ENCODE measurements at regions not wholly inside any gene's neighbourhood (a gene's known extent, or its start where the extent isn't known, plus 50 kb on each side); places are given as distances from the start of the nearest gene placed in this dataset.
A peak's percentile ranks its signal among the peaks of the same experiment; 100 is the strongest.

- Mint-ChIP-seq H3K27me3 (ENCODE audit: low read depth) (no peaks in the 10 kb centered on the region), H3K4me3 (no peak overlapping the region), H3K4me1 (peaks cover 5 to 6% of the 10 kb centered on the region in 2 experiments), H3K9me3 (peaks cover 0 to 3% of the 10 kb centered on the region in 2 experiments; a peak in 1 of 5 replicates), H3K36me3 (ENCODE audit: insufficient read depth in 1 of 3, low read depth in 3 of 3) (peaks cover 0 to 5% (median under 1%) of the 10 kb centered on the region in 3 experiments; a peak in 1 of 7 replicates), H3K27ac (no peak overlapping the region)
- TF ChIP-seq, protein P1, sequence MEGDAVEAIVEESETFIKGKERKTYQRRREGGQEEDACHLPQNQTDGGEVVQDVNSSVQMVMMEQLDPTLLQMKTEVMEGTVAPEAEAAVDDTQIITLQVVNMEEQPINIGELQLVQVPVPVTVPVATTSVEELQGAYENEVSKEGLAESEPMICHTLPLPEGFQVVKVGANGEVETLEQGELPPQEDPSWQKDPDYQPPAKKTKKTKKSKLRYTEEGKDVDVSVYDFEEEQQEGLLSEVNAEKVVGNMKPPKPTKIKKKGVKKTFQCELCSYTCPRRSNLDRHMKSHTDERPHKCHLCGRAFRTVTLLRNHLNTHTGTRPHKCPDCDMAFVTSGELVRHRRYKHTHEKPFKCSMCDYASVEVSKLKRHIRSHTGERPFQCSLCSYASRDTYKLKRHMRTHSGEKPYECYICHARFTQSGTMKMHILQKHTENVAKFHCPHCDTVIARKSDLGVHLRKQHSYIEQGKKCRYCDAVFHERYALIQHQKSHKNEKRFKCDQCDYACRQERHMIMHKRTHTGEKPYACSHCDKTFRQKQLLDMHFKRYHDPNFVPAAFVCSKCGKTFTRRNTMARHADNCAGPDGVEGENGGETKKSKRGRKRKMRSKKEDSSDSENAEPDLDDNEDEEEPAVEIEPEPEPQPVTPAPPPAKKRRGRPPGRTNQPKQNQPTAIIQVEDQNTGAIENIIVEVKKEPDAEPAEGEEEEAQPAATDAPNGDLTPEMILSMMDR (conservative IDR thresholded peaks at IDR 0.05) = peak; percentile 43; the same call in 2 of the 3 replicates
- no peak overlapping the region for H3T11ph ChIP-seq (ENCODE audit: low read length)
- H4K5ac ChIP-seq (ENCODE audit: insufficient read length, low read depth, low read length) = no peak overlapping the region
- H4K20me1 ChIP-seq (ENCODE audit: control insufficient read depth, insufficient read depth, insufficient read length) = no peaks in the 10 kb centered on the region
- H2BK120ac ChIP-seq (ENCODE audit: low read depth, low read length, poor library complexity, severe bottlenecking) = no peak overlapping the region
- H3K79me2 ChIP-seq (ENCODE audit: insufficient read depth, low read length) = no peaks in the 10 kb centered on the region
- H3K9ac ChIP-seq (ENCODE audit: extremely low read depth, insufficient read length, low read length) = no peak overlapping the region
- H3K27me3 ChIP-seq (ENCODE audit: insufficient read depth, low read length) = no peaks in the 10 kb centered on the region
- H4K8ac ChIP-seq (replicated peaks; ENCODE audit: insufficient read length, low read depth, low read length) = no peak overlapping the region
- no peak overlapping the region for H4K91ac ChIP-seq (ENCODE audit: insufficient read length, low read depth, low read length)
- no peaks in the 10 kb centered on the region for H3K23me2 ChIP-seq (ENCODE audit: insufficient read length, low read depth, low read length, poor library complexity, severe bottlenecking)
- H3K4ac ChIP-seq (ENCODE audit: low read depth, low read length) = no peak overlapping the region
- H3K27ac ChIP-seq (ENCODE audit: insufficient read length, low read depth, low read length) = no peak overlapping the region
- no peak overlapping the region for H2BK20ac ChIP-seq (ENCODE audit: low read depth, low read length, poor library complexity, severe bottlenecking)
- no peak overlapping the region for H2AFZ ChIP-seq (ENCODE audit: low read length)
- WGBS (ENCODE audit: extremely low coverage, insufficient read length, low lambda C conversion rate) = 100% methylated on average over 1 of the region's 4 CpGs
- H2BK15ac ChIP-seq (ENCODE audit: low read depth, low read length) = no peak overlapping the region
- no peak overlapping the region for H3K14ac ChIP-seq (ENCODE audit: insufficient read depth, low read length)
- H3K23ac ChIP-seq (ENCODE audit: insufficient read length, low read depth, low read length) = no peak overlapping the region
- no peaks in the 10 kb centered on the region for H3K9me3 ChIP-seq (ENCODE audit: control insufficient read depth, low read depth, low read length)
- H3K79me1 ChIP-seq (ENCODE audit: insufficient read depth, low read depth, low read length, poor library complexity, severe bottlenecking) = no peaks in the 10 kb centered on the region
- H3K56ac ChIP-seq (ENCODE audit: insufficient read length, low read depth, low read length) = no peak overlapping the region
- no peak overlapping the region for H3K4me2 ChIP-seq (ENCODE audit: insufficient read depth, insufficient read length, low read length)
- H3K4me1 ChIP-seq (ENCODE audit: insufficient read depth, low read length) = no peaks in the 10 kb centered on the region
- H2BK12ac ChIP-seq (ENCODE audit: insufficient read length, low read depth, low read length) = no peak overlapping the region
- H2AK5ac ChIP-seq (ENCODE audit: insufficient read length, low read length) = no peak overlapping the region
- no peak for DNase-seq
- H3K18ac ChIP-seq (ENCODE audit: insufficient read length, low read depth, low read length) = no peak overlapping the region
- no peak overlapping the region for H2BK5ac ChIP-seq (ENCODE audit: insufficient read length, low read length)
These were observed 928.5 kb downstream of the TLE4 start for GRCh38 chr9:80500300-80500699.

Measured in H9 (cell line).